ENCODE measurements at regions not wholly inside any gene's neighbourhood (a gene's known extent, or its start where the extent isn't known, plus 50 kb on each side); places are given as distances from the start of the nearest gene placed in this dataset.

DNA sequence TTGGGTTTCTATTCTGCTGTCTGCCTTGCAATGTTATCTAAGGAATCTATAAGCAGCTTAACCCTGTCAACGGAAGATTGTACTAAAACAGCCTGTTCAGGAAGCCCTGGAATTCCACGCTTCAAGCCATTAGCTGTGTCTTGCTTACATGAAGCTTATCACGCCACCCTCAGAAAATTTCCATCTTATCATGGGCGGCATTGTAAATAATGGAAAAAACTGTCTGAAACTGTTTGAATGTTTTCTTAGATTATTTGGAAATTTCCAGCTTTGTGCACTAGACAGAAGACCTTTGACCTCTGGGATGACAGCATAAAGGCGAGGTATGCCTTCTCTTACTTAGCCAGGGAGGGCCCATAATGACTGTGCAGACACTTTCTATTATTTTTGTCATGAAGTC is 319.7 kb downstream of the KCNRG start:
- TF ChIP-seq RFX5 (IDR thresholded peaks at IDR 0.05; ENCODE audit: low read depth, low read length) (no peak), POLR2A (IDR thresholded peaks at IDR 0.05; ENCODE audit: low read depth, low read length) (no peak), RAD21 (IDR thresholded peaks at IDR 0.05; ENCODE audit: low read length) (no peak), SMC3 (IDR thresholded peaks at IDR 0.05; ENCODE audit: low read depth, low read length) (no peak), MAFK (IDR thresholded peaks at IDR 0.05; ENCODE audit: low read depth, low read length) (no peak)
- TF ChIP-seq, protein P1, sequence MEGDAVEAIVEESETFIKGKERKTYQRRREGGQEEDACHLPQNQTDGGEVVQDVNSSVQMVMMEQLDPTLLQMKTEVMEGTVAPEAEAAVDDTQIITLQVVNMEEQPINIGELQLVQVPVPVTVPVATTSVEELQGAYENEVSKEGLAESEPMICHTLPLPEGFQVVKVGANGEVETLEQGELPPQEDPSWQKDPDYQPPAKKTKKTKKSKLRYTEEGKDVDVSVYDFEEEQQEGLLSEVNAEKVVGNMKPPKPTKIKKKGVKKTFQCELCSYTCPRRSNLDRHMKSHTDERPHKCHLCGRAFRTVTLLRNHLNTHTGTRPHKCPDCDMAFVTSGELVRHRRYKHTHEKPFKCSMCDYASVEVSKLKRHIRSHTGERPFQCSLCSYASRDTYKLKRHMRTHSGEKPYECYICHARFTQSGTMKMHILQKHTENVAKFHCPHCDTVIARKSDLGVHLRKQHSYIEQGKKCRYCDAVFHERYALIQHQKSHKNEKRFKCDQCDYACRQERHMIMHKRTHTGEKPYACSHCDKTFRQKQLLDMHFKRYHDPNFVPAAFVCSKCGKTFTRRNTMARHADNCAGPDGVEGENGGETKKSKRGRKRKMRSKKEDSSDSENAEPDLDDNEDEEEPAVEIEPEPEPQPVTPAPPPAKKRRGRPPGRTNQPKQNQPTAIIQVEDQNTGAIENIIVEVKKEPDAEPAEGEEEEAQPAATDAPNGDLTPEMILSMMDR (conservative IDR thresholded peaks at IDR 0.05; ENCODE audit: low read depth, low read length), result no peak
- TF ChIP-seq, protein P2, sequence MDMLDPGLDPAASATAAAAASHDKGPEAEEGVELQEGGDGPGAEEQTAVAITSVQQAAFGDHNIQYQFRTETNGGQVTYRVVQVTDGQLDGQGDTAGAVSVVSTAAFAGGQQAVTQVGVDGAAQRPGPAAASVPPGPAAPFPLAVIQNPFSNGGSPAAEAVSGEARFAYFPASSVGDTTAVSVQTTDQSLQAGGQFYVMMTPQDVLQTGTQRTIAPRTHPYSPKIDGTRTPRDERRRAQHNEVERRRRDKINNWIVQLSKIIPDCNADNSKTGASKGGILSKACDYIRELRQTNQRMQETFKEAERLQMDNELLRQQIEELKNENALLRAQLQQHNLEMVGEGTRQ (IDR thresholded peaks at IDR 0.05; ENCODE audit: low read depth, low read length), result no peak
- TF ChIP-seq, protein P3, sequence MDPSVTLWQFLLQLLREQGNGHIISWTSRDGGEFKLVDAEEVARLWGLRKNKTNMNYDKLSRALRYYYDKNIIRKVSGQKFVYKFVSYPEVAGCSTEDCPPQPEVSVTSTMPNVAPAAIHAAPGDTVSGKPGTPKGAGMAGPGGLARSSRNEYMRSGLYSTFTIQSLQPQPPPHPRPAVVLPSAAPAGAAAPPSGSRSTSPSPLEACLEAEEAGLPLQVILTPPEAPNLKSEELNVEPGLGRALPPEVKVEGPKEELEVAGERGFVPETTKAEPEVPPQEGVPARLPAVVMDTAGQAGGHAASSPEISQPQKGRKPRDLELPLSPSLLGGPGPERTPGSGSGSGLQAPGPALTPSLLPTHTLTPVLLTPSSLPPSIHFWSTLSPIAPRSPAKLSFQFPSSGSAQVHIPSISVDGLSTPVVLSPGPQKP (IDR thresholded peaks at IDR 0.05; ENCODE audit: borderline replicate concordance, low read depth, low read length), result no peak
